Panc1 (cell line): ENCODE measurements at regions not wholly inside any gene's neighbourhood (a gene's known extent, or its start where the extent isn't known, plus 50 kb on each side); places are given as distances from the start of the nearest gene placed in this dataset.

Experiments
- ATAC-seq: fragments of 200-7000 bp; cut with Tn5 transposase; 2 replicates; pipeline ENCODE4 v1.9.1; 2020; ENCODE audit warnings: mild to moderate bottlenecking, moderate library complexity
- BruUV-seq: library from RNA; stranded (reverse); fragments of 400-500 nt; replicated peaks from 2 replicates; lab custom pipeline; 2021; lab: Mats Ljungman, UMichigan
- CTCF ChIA-PET: fragments of 300-600 bp; sonication (Branson Sonifier 250); formaldehyde crosslinking; loops from one replicate; lab custom pipeline; 2022; ENCODE audit warnings: antibody characterized with exemption; lab: Charles Lee
- POLR2A ChIA-PET: fragments of 300-600 bp; sonication (Branson Sonifier 250); formaldehyde crosslinking; loops from one replicate; lab custom pipeline; 2022; ENCODE audit warnings: antibody characterized with exemption; lab: Charles Lee
- DNase-seq: peaks from one replicate; pipeline ENCODE4 v3.0.0-alpha.2; 2010; ENCODE audit warnings: low read depth, low spot score
- H3K27ac ChIP-seq: 2 replicates; pipeline ENCODE4 v1.5.1; 2011; ENCODE audit warnings: mild to moderate bottlenecking, low read length, inconsistent platforms
- H3K27me3 ChIP-seq: fragments of 200-500 bp; sonication (Bioruptor generic); 2 replicates; pipeline ENCODE4 v1.6.0; 2014; ENCODE audit warnings: low read length, inconsistent platforms; ENCODE audit not compliant: control insufficient read depth, insufficient read depth
- H3K36me3 ChIP-seq: fragments of 200-500 bp; sonication (Bioruptor generic); 2 replicates; pipeline ENCODE4 v1.5.1; 2014; ENCODE audit warnings: inconsistent platforms, mild to moderate bottlenecking, low read length, moderate library complexity; ENCODE audit not compliant: control insufficient read depth, insufficient read depth
- H3K4me1 ChIP-seq: 2 replicates; pipeline ENCODE4 v1.5.1; 2011; ENCODE audit warnings: inconsistent platforms, mild to moderate bottlenecking, low read length, moderate library complexity; ENCODE audit not compliant: control insufficient read depth, insufficient read depth
- H3K4me3 ChIP-seq, 2 experiments: 2 replicates each; pipeline ENCODE4 v1.5.1; 2011 to 2012; ENCODE audit warnings: low read depth in 2 of 2, low read length in 2 of 2, mild to moderate bottlenecking in 2 of 2, inconsistent platforms in 1 of 2, moderate library complexity in 1 of 2
- H3K9me3 ChIP-seq: fragments of 200-500 bp; sonication (Bioruptor generic); 2 replicates; pipeline ENCODE4 v1.5.1; 2014; ENCODE audit warnings: low read depth, mild to moderate bottlenecking, inconsistent platforms, low read length, moderate library complexity; ENCODE audit not compliant: control insufficient read depth, insufficient read depth
- CTCF ChIP-seq: fragments of 450-650 bp; IDR thresholded peaks from 2 replicates; pipeline ENCODE4 v1.5.1; 2017; ENCODE audit warnings: mild to moderate bottlenecking
- POLR2AphosphoS5 ChIP-seq: IDR thresholded peaks from 2 replicates; pipeline ENCODE4 v1.6.1; 2012; ENCODE audit warnings: mild to moderate bottlenecking, low read depth, low read length, moderate library complexity
- REST ChIP-seq, 2 experiments: IDR thresholded peaks; 2 replicates each; pipeline ENCODE4 v1.6.1; 2011 to 2012; ENCODE audit warnings: low read depth in 2 of 2, control low read depth in 1 of 2, low read length in 1 of 2, mild to moderate bottlenecking in 1 of 2, moderate library complexity in 1 of 2; ENCODE audit not compliant: insufficient read depth in 1 of 2
- SIN3A ChIP-seq: IDR thresholded peaks from 2 replicates; pipeline ENCODE4 v1.6.1; 2012; ENCODE audit warnings: low read depth, mild to moderate bottlenecking, low read length, moderate library complexity, borderline replicate concordance; ENCODE audit not compliant: insufficient read depth
- TCF7L2 ChIP-seq: IDR thresholded peaks from 2 replicates; pipeline ENCODE4 v1.6.1; 2011; ENCODE audit warnings: mild to moderate bottlenecking, low read depth, low read length, inconsistent platforms
- in situ Hi-C: cut with HindIII; loops from 2 replicates; pipeline ENCODE4 v1.10.0; 2016; ENCODE audit warnings: low sequenced_read_pairs, low pct_unique_long_range_greater_than_20kb
- intact Hi-C: fragments of 100-400 bp; cut with micrococcal nuclease; formaldehyde crosslinking; loops from one replicate; pipeline ENCODE4 v1.10.0; 2022; ENCODE audit not compliant: unreplicated experiment

- intact Hi-C loops: no loop called here
- DNase-seq (no peak), ATAC-seq (no peak)
- ChIA-PET CTCF (interaction anchor here (0.5 to 0.7 kb wide), 2 partner anchors 34 to 57 kb away, joined by 3 read pairs; no protein-coding TSS in a partner anchor), POLR2A (no interaction called here)
- Histone ChIP-seq H3K27me3 (no peaks in the 10 kb centered on the region), H3K4me1 (peaks cover 18% of the 10 kb centered on the region), H3K27ac (peak overlapping the region; percentile 14; the same call in 1 of the 2 replicates), H3K4me3 (no peak overlapping the region), H3K36me3 (no peaks in the 10 kb centered on the region), H3K9me3 (peaks cover 6% of the 10 kb centered on the region; the same call in 1 of the 2 replicates)
- TF ChIP-seq CTCF: no peak
- TF ChIP-seq REST (IDR thresholded peaks at IDR 0.05; ENCODE audit: insufficient read depth in 1 of 2, low read depth in 2 of 2, low read length in 1 of 2): no peak
- TF ChIP-seq POLR2AphosphoS5: no peak
- no peak for TF ChIP-seq TCF7L2
- TF ChIP-seq SIN3A: no peak
- in situ Hi-C loops: no loop called here
- no TSS peak for BruUV-seq
Measured at GRCh38 chr15:70433586-70434324, 329.6 kb downstream of the UACA start.

GRCh38 chr15:70432924-70433495, 330.3 kb downstream of the UACA start:
- peak overlapping the region; percentile 14; the same call in 1 of the 2 replicates for H3K27ac ChIP-seq
- H3K4me3 ChIP-seq: no peak overlapping the region
- POLR2A ChIA-PET: no interaction called here
- no peak for TF ChIP-seq CTCF
- no peak for TF ChIP-seq REST (IDR thresholded peaks at IDR 0.05; ENCODE audit: insufficient read depth in 1 of 2, low read depth in 2 of 2, low read length in 1 of 2)
- no peak for TF ChIP-seq TCF7L2
- TF ChIP-seq SIN3A: no peak
- TF ChIP-seq POLR2AphosphoS5: no peak
- in situ Hi-C loops (no loop called here), intact Hi-C loops (no loop called here)
- DNase-seq: no peak
- ATAC-seq: no peak
- BruUV-seq: no TSS peak
- H3K9me3 ChIP-seq: peaks cover 9% of the 10 kb centered on the region; the same call in 1 of the 2 replicates
- peaks cover 22% of the 10 kb centered on the region for H3K4me1 ChIP-seq
- H3K36me3 ChIP-seq: no peaks in the 10 kb centered on the region
- no peaks in the 10 kb centered on the region for H3K27me3 ChIP-seq
- CTCF ChIA-PET: interaction anchor here (0.5 kb wide), 1 partner anchor 56 kb away, joined by 3 read pairs; no protein-coding TSS in a partner anchor
